ENCODE measurements at regions not wholly inside any gene's neighbourhood (a gene's known extent, or its start where the extent isn't known, plus 50 kb on each side); places are given as distances from the start of the nearest gene placed in this dataset.

GRCh38 chr2:194822657-194823056, 834.4 kb upstream of the SLC39A10 start:
- TF ChIP-seq POLR2A (IDR thresholded peaks at IDR 0.05) (no peak), CTCF (IDR thresholded peaks at IDR 0.05) (no peak)

Measured in lower leg skin (tissue), 3 donors.